Ectodermal cell (in vitro differentiated cells): ENCODE measurements at regions not wholly inside any gene's neighbourhood (a gene's known extent, or its start where the extent isn't known, plus 50 kb on each side); places are given as distances from the start of the nearest gene placed in this dataset.

Experiments used
- H3K27ac ChIP-seq: 2 replicates; pipeline ENCODE4 v1.7.0; 2013; ENCODE audit warnings: mild to moderate bottlenecking, low read depth, low read length; ENCODE audit not compliant: insufficient read depth, poor library complexity, severe bottlenecking
- H3K27me3 ChIP-seq: 2 replicates; pipeline ENCODE4 v1.7.0; 2013; ENCODE audit warnings: mild to moderate bottlenecking, low read length; ENCODE audit not compliant: insufficient read depth, control insufficient read depth, poor library complexity, severe bottlenecking
- H3K36me3 ChIP-seq: one replicate; pipeline ENCODE4 v1.7.0; 2013; ENCODE audit warnings: low read length; ENCODE audit not compliant: control insufficient read depth, insufficient read depth
- H3K4me1 ChIP-seq: one replicate; pipeline ENCODE4 v1.7.0; 2013; ENCODE audit warnings: low read length; ENCODE audit not compliant: control insufficient read depth, insufficient read depth
- H3K4me3 ChIP-seq: 2 replicates; pipeline ENCODE4 v1.7.0; 2013; ENCODE audit warnings: low read depth, low read length, control low read depth; ENCODE audit not compliant: insufficient read depth
- H3K9me3 ChIP-seq: 2 replicates; pipeline ENCODE4 v1.7.0; 2013; ENCODE audit warnings: mild to moderate bottlenecking, low read length, moderate library complexity; ENCODE audit not compliant: control insufficient read depth
- WGBS, 2 experiments: methylation state at CpG; one replicate each; pipeline ENCODE4 v1.1.7; 2013; ENCODE audit warnings: missing lambda C conversion rate in 2 of 2; 5-methylcytosine and 5-hydroxymethylcytosine counted together

DNA sequence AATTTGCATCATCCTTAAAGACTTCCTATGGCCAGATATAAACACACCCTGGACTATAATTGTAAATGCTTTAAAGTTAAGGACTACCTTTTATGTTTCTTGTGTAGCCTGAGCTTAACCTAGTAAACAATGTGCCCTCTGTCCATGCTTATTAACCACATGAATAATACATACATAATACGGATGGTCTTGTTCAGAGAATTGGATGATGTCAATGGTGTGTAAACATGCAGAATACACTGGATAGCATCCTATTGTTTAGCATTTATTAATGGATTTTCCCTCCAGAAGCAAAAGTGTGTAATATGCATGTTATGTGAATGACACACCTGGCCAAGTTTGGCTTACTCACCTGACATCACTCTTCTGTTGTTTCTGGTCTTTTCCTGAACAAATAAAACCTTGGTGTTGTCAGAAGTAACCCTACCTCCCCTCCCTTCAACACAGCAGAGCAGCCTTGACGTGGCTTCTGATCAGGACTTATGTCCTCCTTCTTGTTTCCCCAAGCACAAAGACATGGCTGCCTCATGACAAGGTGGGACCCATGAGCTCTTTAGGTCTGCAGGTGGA lies 517.9 kb downstream of the MTRR start:
- Histone ChIP-seq H3K27me3 (no peaks in the 10 kb centered on the region), H3K4me1 (no peaks in the 10 kb centered on the region), H3K4me3 (no peak overlapping the region), H3K27ac (no peak overlapping the region), H3K9me3 (no peaks in the 10 kb centered on the region), H3K36me3 (no peaks in the 10 kb centered on the region)
- WGBS, 2 experiments = 91 to 93% methylated on average over 2 of the region's 2 CpGs

DNA sequence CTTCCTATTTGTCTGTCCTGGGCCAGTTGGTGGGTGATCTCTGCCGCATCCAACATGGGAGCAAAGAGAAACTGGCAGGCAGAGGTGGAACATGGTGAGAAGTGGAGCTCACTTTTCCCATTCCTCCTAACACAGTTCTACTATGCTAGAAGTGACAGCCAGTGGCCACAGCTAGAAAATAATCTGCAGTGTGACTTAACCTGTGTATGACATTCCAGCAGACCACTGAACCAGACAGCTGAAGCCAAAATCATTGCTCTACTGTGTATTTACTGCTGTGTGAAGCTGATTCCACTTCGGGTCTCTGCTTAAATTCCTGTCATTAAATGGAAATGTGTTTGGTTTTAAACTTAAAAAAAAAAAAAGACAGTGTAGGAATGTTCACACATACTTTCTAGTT lies 523.0 kb downstream of the MTRR start:
- WGBS, 2 experiments = 86 to 94% methylated on average over 2 of the region's 2 CpGs
- H3K4me1 ChIP-seq = no peaks in the 10 kb centered on the region
- H3K27ac ChIP-seq = no peak overlapping the region
- H3K4me3 ChIP-seq = no peak overlapping the region
- H3K36me3 ChIP-seq = no peaks in the 10 kb centered on the region
- H3K27me3 ChIP-seq = no peaks in the 10 kb centered on the region
- no peaks in the 10 kb centered on the region for H3K9me3 ChIP-seq

DNA sequence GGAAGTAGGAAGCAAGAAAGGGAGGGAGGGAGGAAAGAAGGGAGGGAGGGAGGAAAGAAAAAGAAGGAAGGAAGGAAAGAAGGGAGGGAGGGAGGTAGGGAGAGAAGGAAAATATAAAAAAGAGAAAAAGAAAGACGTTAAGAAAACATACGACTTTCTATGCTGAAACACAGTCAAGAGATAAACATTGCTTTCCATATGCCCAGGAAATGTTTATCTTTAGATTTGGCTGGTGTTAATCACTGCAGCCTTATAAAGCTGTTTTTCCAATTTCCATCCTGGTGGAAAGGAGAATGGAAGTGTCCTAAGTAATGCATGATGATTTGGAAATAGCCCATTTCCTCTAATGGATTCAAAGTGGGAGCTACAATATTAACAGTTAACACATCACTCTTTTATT lies 524.3 kb downstream of the MTRR start:
- WGBS, 2 experiments = 93 to 97% methylated on average over 2 of the region's 2 CpGs
- Histone ChIP-seq H3K9me3 (no peaks in the 10 kb centered on the region), H3K27me3 (no peaks in the 10 kb centered on the region), H3K4me1 (no peaks in the 10 kb centered on the region), H3K4me3 (no peak overlapping the region), H3K36me3 (no peaks in the 10 kb centered on the region), H3K27ac (no peak overlapping the region)

DNA sequence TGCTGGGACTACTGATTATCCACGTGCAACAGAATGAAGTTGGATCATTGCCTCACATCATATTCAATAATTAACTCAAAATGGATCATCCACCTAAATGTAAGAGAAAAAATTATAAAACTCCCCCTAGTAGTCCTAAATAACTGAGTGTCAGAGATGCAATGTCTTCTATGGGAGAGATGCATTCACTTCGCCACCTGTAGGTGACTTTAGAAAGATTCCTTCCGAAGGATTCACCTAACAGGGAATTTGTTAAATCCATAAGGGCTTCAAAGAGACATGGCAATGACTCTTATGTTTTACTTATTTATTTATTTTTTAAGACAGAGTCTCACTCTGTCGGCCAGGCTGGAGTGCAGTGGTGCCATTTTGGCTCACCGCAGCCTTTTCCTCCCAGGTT lies 526.0 kb downstream of the MTRR start:
- Histone ChIP-seq H3K4me3 (no peak overlapping the region), H3K4me1 (no peaks in the 10 kb centered on the region), H3K36me3 (no peaks in the 10 kb centered on the region), H3K9me3 (no peaks in the 10 kb centered on the region), H3K27ac (no peak overlapping the region), H3K27me3 (no peaks in the 10 kb centered on the region)
- WGBS, 2 experiments = 63 to 66% methylated on average over 5 of the region's 5 CpGs

GRCh38 chr5:8396246-8396645 lies 527.3 kb downstream of the MTRR start:
- WGBS, 2 experiments = 100% methylated on average over 1 of the region's 1 CpG
- Histone ChIP-seq H3K27me3 (no peaks in the 10 kb centered on the region), H3K4me1 (no peaks in the 10 kb centered on the region), H3K9me3 (no peaks in the 10 kb centered on the region), H3K4me3 (no peak overlapping the region), H3K27ac (no peak overlapping the region), H3K36me3 (no peaks in the 10 kb centered on the region)

DNA sequence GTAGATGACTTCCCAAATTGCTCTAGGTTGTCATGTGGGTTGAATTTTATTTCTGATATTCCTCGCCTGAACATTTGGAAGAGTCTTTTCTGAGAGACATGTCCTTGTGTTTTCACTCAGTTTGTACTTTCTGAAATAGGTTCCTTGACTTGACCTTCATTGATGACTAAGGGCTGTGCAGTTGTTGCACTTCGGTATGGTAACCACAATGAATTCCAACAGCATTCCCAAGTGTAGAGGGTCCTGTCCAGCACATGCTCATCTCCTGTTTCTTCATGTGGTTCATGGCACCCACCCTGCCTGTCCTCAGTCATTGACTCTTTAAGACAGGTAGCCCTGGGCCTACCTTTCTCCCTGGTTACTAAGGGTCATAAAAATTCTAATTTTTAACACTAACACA lies 527.8 kb downstream of the MTRR start:
- no peaks in the 10 kb centered on the region for H3K36me3 ChIP-seq
- no peaks in the 10 kb centered on the region for H3K4me1 ChIP-seq
- H3K27ac ChIP-seq = no peak overlapping the region
- WGBS, 2 experiments = 86 to 91% methylated on average over 2 of the region's 2 CpGs
- H3K27me3 ChIP-seq = no peaks in the 10 kb centered on the region
- no peaks in the 10 kb centered on the region for H3K9me3 ChIP-seq
- no peak overlapping the region for H3K4me3 ChIP-seq

- Histone ChIP-seq H3K36me3 (no peaks in the 10 kb centered on the region), H3K27ac (no peak overlapping the region), H3K27me3 (no peaks in the 10 kb centered on the region), H3K4me1 (no peaks in the 10 kb centered on the region), H3K9me3 (no peaks in the 10 kb centered on the region), H3K4me3 (no peak overlapping the region)
- WGBS, 2 experiments = 89% methylated on average over 4 of the region's 4 CpGs
Measured at GRCh38 chr5:8399471-8399870, 530.5 kb downstream of the MTRR start.

DNA sequence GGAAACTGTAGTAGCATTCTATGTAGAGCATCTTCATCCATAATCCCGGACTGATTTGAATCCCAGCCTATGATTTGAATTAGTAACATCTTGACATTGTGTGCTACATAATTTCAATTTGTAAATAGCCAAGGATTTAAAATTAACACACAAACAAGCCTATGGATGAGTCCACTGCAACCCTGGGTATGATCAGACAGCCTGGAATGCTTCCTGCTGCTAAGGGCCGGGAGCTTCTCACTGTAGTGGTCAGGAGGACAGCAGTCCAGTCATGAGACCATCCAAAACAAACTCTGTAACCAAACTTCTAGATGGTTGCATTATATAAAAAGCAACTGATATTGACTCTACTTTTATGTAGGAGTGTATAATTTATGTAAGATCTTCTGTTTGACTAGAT lies 539.3 kb downstream of the MTRR start:
- 79 to 98% methylated on average over 1 to 2 of the region's 2 CpGs for WGBS, 2 experiments
- Histone ChIP-seq H3K4me1 (no peaks in the 10 kb centered on the region), H3K4me3 (no peak overlapping the region), H3K36me3 (no peaks in the 10 kb centered on the region), H3K27me3 (no peaks in the 10 kb centered on the region), H3K27ac (no peak overlapping the region), H3K9me3 (no peaks in the 10 kb centered on the region)

GRCh38 chr5:8410618-8411017 lies 541.7 kb downstream of the MTRR start:
- H3K27ac ChIP-seq = no peak overlapping the region
- no peaks in the 10 kb centered on the region for H3K9me3 ChIP-seq
- no peaks in the 10 kb centered on the region for H3K4me1 ChIP-seq
- H3K36me3 ChIP-seq = no peaks in the 10 kb centered on the region
- H3K4me3 ChIP-seq = no peak overlapping the region
- H3K27me3 ChIP-seq = no peaks in the 10 kb centered on the region
- WGBS, 2 experiments = 67% methylated on average over 4 of the region's 4 CpGs

DNA sequence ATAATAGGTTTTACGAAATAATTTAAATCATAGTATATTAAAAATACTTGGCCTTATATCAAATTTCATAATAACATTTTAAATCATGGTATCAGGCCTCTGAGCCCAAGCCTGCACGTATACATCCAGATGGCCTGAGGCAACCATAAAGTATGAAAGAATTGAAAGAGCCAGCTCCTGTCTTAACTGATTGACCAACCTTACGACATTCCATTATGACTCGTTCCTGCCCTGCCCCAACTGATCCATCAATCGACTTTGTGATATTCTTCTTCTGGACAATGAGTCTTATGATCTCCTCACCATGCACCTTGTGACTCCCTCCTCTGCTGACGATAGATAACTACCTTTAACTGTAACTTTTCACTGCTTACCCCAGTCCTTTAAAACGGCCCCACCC lies 545.0 kb downstream of the MTRR start:
- Histone ChIP-seq H3K36me3 (no peaks in the 10 kb centered on the region), H3K9me3 (no peaks in the 10 kb centered on the region), H3K4me3 (no peak overlapping the region), H3K4me1 (peaks cover 5% of the 10 kb centered on the region), H3K27me3 (no peaks in the 10 kb centered on the region), H3K27ac (no peak overlapping the region)
- WGBS, 2 experiments = 88 to 93% methylated on average over 6 of the region's 7 CpGs
